Adipocyte (in vitro differentiated cells): ENCODE measurements at regions not wholly inside any gene's neighbourhood (a gene's known extent, or its start where the extent isn't known, plus 50 kb on each side); places are given as distances from the start of the nearest gene placed in this dataset.

Experiments used
- DNase-seq: peaks from one replicate; pipeline ENCODE4 v3.0.0-alpha.2; 2015; ENCODE audit warnings: low read depth
- H3K27me3 ChIP-seq: replicated peaks from 2 replicates; pipeline ENCODE4 v1.7.0; 2013; ENCODE audit warnings: mild to moderate bottlenecking, low read length, moderate library complexity; ENCODE audit not compliant: control insufficient read depth, insufficient read depth
- H3K36me3 ChIP-seq: 2 replicates; pipeline ENCODE4 v1.7.0; 2013; ENCODE audit warnings: low read length, mild to moderate bottlenecking, moderate library complexity; ENCODE audit not compliant: control insufficient read depth, insufficient read depth, severe bottlenecking
- H3K4me1 ChIP-seq: 2 replicates; pipeline ENCODE4 v1.7.0; 2013; ENCODE audit warnings: mild to moderate bottlenecking, low read length, moderate library complexity; ENCODE audit not compliant: control insufficient read depth, insufficient read depth
- H3K4me3 ChIP-seq: 2 replicates; pipeline ENCODE4 v1.7.0; 2013; ENCODE audit warnings: mild to moderate bottlenecking, low read length, moderate library complexity
- H3K9ac ChIP-seq: 2 replicates; pipeline ENCODE4 v1.7.0; 2013; ENCODE audit warnings: mild to moderate bottlenecking, low read length, moderate library complexity
- H3K9me3 ChIP-seq: 2 replicates; pipeline ENCODE4 v1.7.0; 2013; ENCODE audit warnings: mild to moderate bottlenecking, low read length, moderate library complexity; ENCODE audit not compliant: control insufficient read depth

DNA sequence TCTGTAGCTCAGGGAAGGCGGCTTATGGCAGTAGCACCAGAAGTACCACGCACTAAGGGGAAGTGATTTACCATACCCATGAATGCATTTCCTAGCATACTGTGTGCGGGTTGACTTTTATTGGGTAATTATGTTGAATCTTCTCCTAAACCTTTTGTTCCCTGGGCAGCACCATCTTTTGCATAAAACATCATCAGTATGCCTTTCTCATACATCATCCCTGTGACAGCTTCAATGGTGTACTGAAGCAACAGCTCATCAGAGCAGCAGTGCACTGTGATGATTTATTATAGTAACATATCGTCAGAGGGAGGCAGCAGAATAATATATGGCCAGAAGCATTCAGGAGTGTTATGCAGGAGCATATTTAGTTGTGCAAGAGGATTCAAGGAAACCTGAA lies 204.9 kb downstream of the CDH7 start:
- no peak overlapping the region for H3K9ac ChIP-seq
- H3K27me3 ChIP-seq: no peaks in the 10 kb centered on the region
- no peaks in the 10 kb centered on the region for H3K9me3 ChIP-seq
- H3K4me1 ChIP-seq: no peaks in the 10 kb centered on the region
- DNase-seq: no peak
- no peaks in the 10 kb centered on the region for H3K36me3 ChIP-seq
- no peak overlapping the region for H3K4me3 ChIP-seq

DNA sequence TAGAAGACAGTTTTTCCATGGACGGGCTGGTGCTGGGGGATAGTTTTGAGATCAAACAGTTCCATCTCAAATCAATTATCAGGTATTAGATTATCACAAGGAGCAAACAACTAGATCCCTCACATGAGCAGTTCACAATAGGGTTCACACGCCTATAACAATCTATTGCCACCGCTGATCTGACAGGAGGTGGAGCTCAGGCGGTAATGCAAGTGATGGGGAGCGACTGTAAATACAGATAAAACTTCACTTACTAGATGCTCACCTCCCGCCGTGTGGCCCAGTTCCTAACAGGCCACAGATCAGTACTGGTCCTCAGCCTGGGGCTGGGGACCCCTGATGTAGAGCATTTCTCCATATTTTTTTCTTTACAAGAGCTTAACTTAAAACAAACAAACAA lies 203.6 kb downstream of the CDH7 start:
- Histone ChIP-seq H3K27me3 (no peaks in the 10 kb centered on the region), H3K9ac (no peak overlapping the region), H3K36me3 (no peaks in the 10 kb centered on the region), H3K9me3 (no peaks in the 10 kb centered on the region), H3K4me3 (no peak overlapping the region), H3K4me1 (no peaks in the 10 kb centered on the region)
- DNase-seq: no peak

DNA sequence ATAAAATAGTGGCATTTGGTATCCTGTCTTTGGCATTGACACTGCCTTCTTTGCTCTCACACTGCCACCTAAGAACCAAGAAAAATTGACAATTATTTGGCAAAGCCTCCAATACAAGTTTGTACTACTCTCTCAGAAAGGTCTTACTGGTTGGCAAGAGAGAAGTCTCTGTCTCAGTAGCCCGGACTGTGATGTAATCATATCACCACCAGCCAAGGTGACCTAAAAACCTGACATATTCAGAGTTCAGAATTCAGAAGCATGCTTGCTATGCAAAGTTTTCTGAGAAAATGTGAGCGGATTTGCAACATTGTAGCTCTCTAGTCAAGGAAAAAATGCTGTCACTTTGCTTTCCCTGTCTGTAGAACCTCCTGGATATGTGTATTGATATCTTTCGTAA lies 196.0 kb downstream of the CDH7 start:
- Histone ChIP-seq H3K36me3 (no peaks in the 10 kb centered on the region), H3K9me3 (no peaks in the 10 kb centered on the region), H3K4me3 (no peak overlapping the region), H3K9ac (no peak overlapping the region), H3K27me3 (no peaks in the 10 kb centered on the region), H3K4me1 (no peaks in the 10 kb centered on the region)
- no peak for DNase-seq

DNA sequence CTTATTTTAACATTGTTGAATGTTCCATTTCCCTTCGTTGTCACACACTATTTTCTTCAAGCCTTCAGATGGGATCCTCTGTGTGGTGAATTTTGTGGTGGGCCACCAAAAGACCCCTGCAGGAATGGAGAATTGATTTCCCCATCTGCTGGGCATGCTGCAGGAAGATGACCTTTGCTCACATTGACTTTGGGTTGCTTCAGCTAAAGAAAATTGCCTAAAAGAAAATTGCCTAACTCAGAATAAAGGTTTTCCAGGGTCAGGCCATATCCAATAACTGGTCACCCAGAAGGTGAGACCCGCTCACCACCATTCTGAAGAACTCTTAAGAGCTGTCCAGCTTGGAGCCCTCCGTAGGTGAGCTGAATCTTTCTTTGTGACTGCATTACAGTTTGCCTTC lies 192.5 kb downstream of the CDH7 start:
- H3K4me1 ChIP-seq: no peaks in the 10 kb centered on the region
- H3K9ac ChIP-seq: no peak overlapping the region
- H3K27me3 ChIP-seq: no peaks in the 10 kb centered on the region
- no peak for DNase-seq
- H3K4me3 ChIP-seq: no peak overlapping the region
- no peaks in the 10 kb centered on the region for H3K36me3 ChIP-seq
- no peaks in the 10 kb centered on the region for H3K9me3 ChIP-seq

DNA sequence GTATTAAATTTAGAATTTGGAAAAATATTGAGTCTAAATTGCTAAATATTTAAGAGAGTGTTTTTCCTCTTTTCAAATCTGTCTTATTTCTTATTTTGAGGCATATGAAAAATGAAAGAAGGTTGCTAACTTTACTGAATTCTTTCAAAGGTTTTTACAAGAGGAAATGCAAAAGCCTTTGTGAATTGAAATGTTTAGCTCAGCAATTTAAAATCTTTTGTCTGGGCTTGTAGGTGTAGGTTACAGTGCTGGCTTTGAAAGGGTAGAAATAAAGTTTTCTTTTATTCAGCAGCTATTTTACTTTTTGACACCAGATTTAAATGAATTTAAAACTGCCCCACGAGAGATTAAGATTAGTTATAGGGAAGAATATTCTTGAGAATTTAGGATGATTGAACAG lies 192.0 kb downstream of the CDH7 start:
- Histone ChIP-seq H3K4me3 (no peak overlapping the region), H3K27me3 (no peaks in the 10 kb centered on the region), H3K9me3 (no peaks in the 10 kb centered on the region), H3K4me1 (no peaks in the 10 kb centered on the region), H3K9ac (no peak overlapping the region), H3K36me3 (no peaks in the 10 kb centered on the region)
- no peak for DNase-seq

DNA sequence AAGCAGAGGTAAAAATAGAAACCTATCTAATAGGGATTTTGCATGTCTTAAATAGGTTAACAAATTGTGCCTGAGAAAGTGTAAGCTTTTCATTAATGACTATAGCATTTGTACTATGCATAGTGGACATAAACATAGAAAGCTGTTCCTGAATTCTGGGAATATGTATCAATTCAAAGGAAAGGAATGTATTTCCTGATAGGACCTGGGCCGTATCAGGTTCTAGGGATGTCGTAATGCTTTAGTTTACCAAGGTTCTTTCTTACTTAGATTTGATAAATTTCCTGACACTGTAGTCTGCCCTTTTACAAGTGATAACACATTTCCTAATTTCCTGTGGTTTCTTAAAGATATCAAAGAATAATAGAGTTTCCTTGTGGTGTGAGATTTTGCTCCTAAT lies 191.3 kb downstream of the CDH7 start:
- H3K36me3 ChIP-seq: no peaks in the 10 kb centered on the region
- no peaks in the 10 kb centered on the region for H3K27me3 ChIP-seq
- no peaks in the 10 kb centered on the region for H3K4me1 ChIP-seq
- DNase-seq: no peak
- H3K4me3 ChIP-seq: no peak overlapping the region
- no peaks in the 10 kb centered on the region for H3K9me3 ChIP-seq
- no peak overlapping the region for H3K9ac ChIP-seq

DNA sequence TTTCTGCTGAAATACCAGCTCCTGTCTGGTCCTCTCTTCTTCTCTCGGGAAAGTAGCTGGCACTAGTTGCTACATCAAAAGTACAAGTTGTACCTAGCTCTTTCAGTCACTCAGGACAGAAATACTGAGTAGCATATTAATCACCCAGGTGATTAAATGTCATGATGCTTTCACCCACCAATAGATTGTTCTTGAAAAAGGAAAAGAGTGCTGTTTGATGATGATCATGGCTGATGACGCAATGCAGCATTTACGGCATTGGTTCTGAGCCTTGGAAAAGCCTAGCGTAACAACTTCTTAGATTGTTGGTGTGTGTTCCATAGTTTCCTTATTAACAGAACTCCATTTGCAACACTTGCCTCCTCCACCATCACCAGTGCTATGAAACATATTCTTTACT lies 190.7 kb downstream of the CDH7 start:
- no peaks in the 10 kb centered on the region for H3K27me3 ChIP-seq
- no peaks in the 10 kb centered on the region for H3K4me1 ChIP-seq
- no peaks in the 10 kb centered on the region for H3K9me3 ChIP-seq
- no peaks in the 10 kb centered on the region for H3K36me3 ChIP-seq
- H3K4me3 ChIP-seq: no peak overlapping the region
- no peak for DNase-seq
- no peak overlapping the region for H3K9ac ChIP-seq
